Panc1 (cell line): ENCODE measurements at regions not wholly inside any gene's neighbourhood (a gene's known extent, or its start where the extent isn't known, plus 50 kb on each side); places are given as distances from the start of the nearest gene placed in this dataset.

Source experiments
- ATAC-seq: fragments of 200-7000 bp; cut with Tn5 transposase; 2 replicates; pipeline ENCODE4 v1.9.1; 2020; ENCODE audit warnings: mild to moderate bottlenecking, moderate library complexity
- BruUV-seq: library from RNA; stranded (reverse); fragments of 400-500 nt; replicated peaks from 2 replicates; lab custom pipeline; 2021; lab: Mats Ljungman, UMichigan
- CTCF ChIA-PET: fragments of 300-600 bp; sonication (Branson Sonifier 250); formaldehyde crosslinking; loops from one replicate; lab custom pipeline; 2022; ENCODE audit warnings: antibody characterized with exemption; lab: Charles Lee
- POLR2A ChIA-PET: fragments of 300-600 bp; sonication (Branson Sonifier 250); formaldehyde crosslinking; loops from one replicate; lab custom pipeline; 2022; ENCODE audit warnings: antibody characterized with exemption; lab: Charles Lee
- DNase-seq: peaks from one replicate; pipeline ENCODE4 v3.0.0-alpha.2; 2010; ENCODE audit warnings: low read depth, low spot score
- H3K27ac ChIP-seq: 2 replicates; pipeline ENCODE4 v1.5.1; 2011; ENCODE audit warnings: mild to moderate bottlenecking, low read length, inconsistent platforms
- H3K27me3 ChIP-seq: fragments of 200-500 bp; sonication (Bioruptor generic); 2 replicates; pipeline ENCODE4 v1.6.0; 2014; ENCODE audit warnings: low read length, inconsistent platforms; ENCODE audit not compliant: control insufficient read depth, insufficient read depth
- H3K36me3 ChIP-seq: fragments of 200-500 bp; sonication (Bioruptor generic); 2 replicates; pipeline ENCODE4 v1.5.1; 2014; ENCODE audit warnings: inconsistent platforms, mild to moderate bottlenecking, low read length, moderate library complexity; ENCODE audit not compliant: control insufficient read depth, insufficient read depth
- H3K4me1 ChIP-seq: 2 replicates; pipeline ENCODE4 v1.5.1; 2011; ENCODE audit warnings: inconsistent platforms, mild to moderate bottlenecking, low read length, moderate library complexity; ENCODE audit not compliant: control insufficient read depth, insufficient read depth
- H3K4me3 ChIP-seq, 2 experiments: 2 replicates each; pipeline ENCODE4 v1.5.1; 2011 to 2012; ENCODE audit warnings: low read depth in 2 of 2, low read length in 2 of 2, mild to moderate bottlenecking in 2 of 2, inconsistent platforms in 1 of 2, moderate library complexity in 1 of 2
- H3K9me3 ChIP-seq: fragments of 200-500 bp; sonication (Bioruptor generic); 2 replicates; pipeline ENCODE4 v1.5.1; 2014; ENCODE audit warnings: low read depth, mild to moderate bottlenecking, inconsistent platforms, low read length, moderate library complexity; ENCODE audit not compliant: control insufficient read depth, insufficient read depth
- POLR2AphosphoS5 ChIP-seq: IDR thresholded peaks from 2 replicates; pipeline ENCODE4 v1.6.1; 2012; ENCODE audit warnings: mild to moderate bottlenecking, low read depth, low read length, moderate library complexity
- REST ChIP-seq, 2 experiments: IDR thresholded peaks; 2 replicates each; pipeline ENCODE4 v1.6.1; 2011 to 2012; ENCODE audit warnings: low read depth in 2 of 2, control low read depth in 1 of 2, low read length in 1 of 2, mild to moderate bottlenecking in 1 of 2, moderate library complexity in 1 of 2; ENCODE audit not compliant: insufficient read depth in 1 of 2
- SIN3A ChIP-seq: IDR thresholded peaks from 2 replicates; pipeline ENCODE4 v1.6.1; 2012; ENCODE audit warnings: low read depth, mild to moderate bottlenecking, low read length, moderate library complexity, borderline replicate concordance; ENCODE audit not compliant: insufficient read depth
- TCF7L2 ChIP-seq: IDR thresholded peaks from 2 replicates; pipeline ENCODE4 v1.6.1; 2011; ENCODE audit warnings: mild to moderate bottlenecking, low read depth, low read length, inconsistent platforms
- in situ Hi-C: cut with HindIII; loops from 2 replicates; pipeline ENCODE4 v1.10.0; 2016; ENCODE audit warnings: low sequenced_read_pairs, low pct_unique_long_range_greater_than_20kb
- intact Hi-C: fragments of 100-400 bp; cut with micrococcal nuclease; formaldehyde crosslinking; loops from one replicate; pipeline ENCODE4 v1.10.0; 2022; ENCODE audit not compliant: unreplicated experiment
- TF ChIP-seq, protein P1 (sequence below): fragments of 450-650 bp; IDR thresholded peaks from 2 replicates; pipeline ENCODE4 v1.5.1; 2017; ENCODE audit warnings: mild to moderate bottlenecking

DNA sequence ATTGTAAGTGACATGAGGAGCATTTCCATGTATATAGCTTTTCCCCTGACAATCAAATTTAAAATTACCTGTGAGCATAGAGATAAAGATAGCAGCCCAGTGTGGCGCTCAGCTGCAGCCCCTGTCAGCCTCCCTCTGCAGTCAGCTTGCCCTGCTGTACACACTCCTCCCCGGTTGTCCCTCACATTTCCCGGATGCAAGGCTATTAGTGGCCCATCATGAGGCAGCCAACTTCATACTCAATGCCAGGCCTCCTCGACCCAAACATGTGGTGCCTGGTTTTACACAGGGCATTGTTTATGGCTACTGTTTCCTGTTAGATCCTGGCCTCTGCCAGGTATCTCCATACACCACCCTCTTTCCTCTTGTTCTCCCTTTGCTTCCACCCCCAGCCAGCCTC, 116.1 kb upstream of the SH3BP4 start:
- TF ChIP-seq SIN3A (no peak), REST (IDR thresholded peaks at IDR 0.05; ENCODE audit: insufficient read depth in 1 of 2, low read depth in 2 of 2, low read length in 1 of 2) (no peak), TCF7L2 (no peak), POLR2AphosphoS5 (no peak)
- TF ChIP-seq, protein P1, sequence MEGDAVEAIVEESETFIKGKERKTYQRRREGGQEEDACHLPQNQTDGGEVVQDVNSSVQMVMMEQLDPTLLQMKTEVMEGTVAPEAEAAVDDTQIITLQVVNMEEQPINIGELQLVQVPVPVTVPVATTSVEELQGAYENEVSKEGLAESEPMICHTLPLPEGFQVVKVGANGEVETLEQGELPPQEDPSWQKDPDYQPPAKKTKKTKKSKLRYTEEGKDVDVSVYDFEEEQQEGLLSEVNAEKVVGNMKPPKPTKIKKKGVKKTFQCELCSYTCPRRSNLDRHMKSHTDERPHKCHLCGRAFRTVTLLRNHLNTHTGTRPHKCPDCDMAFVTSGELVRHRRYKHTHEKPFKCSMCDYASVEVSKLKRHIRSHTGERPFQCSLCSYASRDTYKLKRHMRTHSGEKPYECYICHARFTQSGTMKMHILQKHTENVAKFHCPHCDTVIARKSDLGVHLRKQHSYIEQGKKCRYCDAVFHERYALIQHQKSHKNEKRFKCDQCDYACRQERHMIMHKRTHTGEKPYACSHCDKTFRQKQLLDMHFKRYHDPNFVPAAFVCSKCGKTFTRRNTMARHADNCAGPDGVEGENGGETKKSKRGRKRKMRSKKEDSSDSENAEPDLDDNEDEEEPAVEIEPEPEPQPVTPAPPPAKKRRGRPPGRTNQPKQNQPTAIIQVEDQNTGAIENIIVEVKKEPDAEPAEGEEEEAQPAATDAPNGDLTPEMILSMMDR, result no peak
- ATAC-seq (no peak), DNase-seq (no peak)
- Histone ChIP-seq H3K9me3 (no peaks in the 10 kb centered on the region), H3K4me1 (peaks cover 13% of the 10 kb centered on the region), H3K4me3 (no peak overlapping the region), H3K27me3 (no peaks in the 10 kb centered on the region), H3K36me3 (no peaks in the 10 kb centered on the region), H3K27ac (peak overlapping the region; percentile 42)
- ChIA-PET POLR2A (no interaction called here), CTCF (no interaction called here)
- in situ Hi-C loops, result no loop called here
- no TSS peak for BruUV-seq
- intact Hi-C loops, result no loop called here

DNA sequence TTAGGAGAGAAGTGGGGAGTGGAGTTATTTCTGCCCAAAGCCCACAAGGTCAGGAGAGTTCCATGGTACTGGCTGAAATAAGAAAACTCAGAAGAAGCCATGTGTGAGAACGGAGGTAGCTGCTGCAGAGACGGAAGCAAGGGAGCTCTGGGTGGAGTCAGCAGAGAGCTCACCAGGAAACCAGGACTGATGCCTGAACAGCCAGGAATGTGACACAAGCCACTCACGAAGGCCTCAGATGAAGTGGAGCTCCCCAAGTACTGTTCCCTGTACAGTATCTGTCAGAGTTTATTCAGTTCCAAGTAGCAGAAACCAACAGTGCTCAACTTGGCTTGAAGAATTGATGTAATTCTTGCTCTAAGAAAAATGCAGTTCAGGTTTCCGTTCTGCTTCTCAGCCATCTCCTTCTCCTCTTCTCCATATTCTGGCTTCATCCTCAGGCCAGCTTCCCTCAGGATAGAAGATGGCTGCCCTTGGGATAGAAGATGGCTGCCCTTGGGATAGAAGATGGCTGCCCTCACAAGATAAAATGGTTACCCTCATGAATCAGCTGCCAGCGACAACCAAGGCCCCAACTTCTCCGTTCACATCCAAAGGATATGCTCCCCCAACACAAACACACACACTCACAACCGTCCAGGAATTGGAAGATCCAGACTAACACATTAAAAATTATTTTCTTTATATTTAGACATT, 117.4 kb upstream of the SH3BP4 start:
- DNase-seq (no peak), ATAC-seq (no peak)
- Histone ChIP-seq H3K27ac (peak overlapping the region; percentile 4; the same call in 1 of the 2 replicates), H3K9me3 (no peaks in the 10 kb centered on the region), H3K4me3 (no peak overlapping the region), H3K27me3 (no peaks in the 10 kb centered on the region), H3K4me1 (peaks cover 7% of the 10 kb centered on the region), H3K36me3 (no peaks in the 10 kb centered on the region)
- CTCF ChIA-PET, result no interaction called here
- in situ Hi-C loops, result no loop called here
- POLR2A ChIA-PET, result no interaction called here
- BruUV-seq, result no TSS peak
- no peak for TF ChIP-seq TCF7L2
- TF ChIP-seq REST (IDR thresholded peaks at IDR 0.05; ENCODE audit: insufficient read depth in 1 of 2, low read depth in 2 of 2, low read length in 1 of 2), result no peak
- TF ChIP-seq POLR2AphosphoS5, result no peak
- TF ChIP-seq, protein P1, result no peak
- intact Hi-C loops, result no loop called here
